ENCODE measurements at regions not wholly inside any gene's neighbourhood (a gene's known extent, or its start where the extent isn't known, plus 50 kb on each side); places are given as distances from the start of the nearest gene placed in this dataset.

- no peak for DNase-seq
Observed at GRCh38 chr11:70732023-70732880, 333.9 kb downstream of the CTTN start.

GRCh38 chr11:70732881-70733196 is 334.5 kb downstream of the CTTN start:
- DNase-seq = no peak

GRCh38 chr11:70733327-70734325 is 335.3 kb downstream of the CTTN start:
- DNase-seq = no peak

GRCh38 chr11:70734379-70734778 is 336.1 kb downstream of the CTTN start:
- DNase-seq = no peak

- DNase-seq = no peak
Observed at GRCh38 chr11:70734911-70735310, 336.6 kb downstream of the CTTN start.

GRCh38 chr11:70735976-70736375 is 337.6 kb downstream of the CTTN start:
- DNase-seq = no peak

- no peak for DNase-seq
Observed at GRCh38 chr11:70736461-70736860, 338.1 kb downstream of the CTTN start.

GRCh38 chr11:70736937-70737640 is 338.8 kb downstream of the CTTN start:
- DNase-seq = no peak

- DNase-seq = no peak
Observed at GRCh38 chr11:70737816-70738630, 339.7 kb downstream of the CTTN start.

- no peak for DNase-seq
Observed at GRCh38 chr11:70738661-70739060, 340.3 kb downstream of the CTTN start.

GRCh38 chr11:70739091-70739490 is 340.8 kb downstream of the CTTN start:
- DNase-seq = no peak

- no peak for DNase-seq
Observed at GRCh38 chr11:70739811-70740487, 341.6 kb downstream of the CTTN start.

GRCh38 chr11:70740488-70740851 is 342.1 kb downstream of the CTTN start:
- DNase-seq = no peak

- no peak for DNase-seq
Observed at GRCh38 chr11:70741085-70741484, 342.8 kb downstream of the CTTN start.

GRCh38 chr11:70742553-70743291 is 344.4 kb downstream of the CTTN start:
- no peak for DNase-seq

- DNase-seq = no peak
Observed at GRCh38 chr11:70743329-70743728, 345.0 kb downstream of the CTTN start.

- DNase-seq = no peak
Observed at GRCh38 chr11:70743941-70744351, 345.6 kb downstream of the CTTN start.

GRCh38 chr11:70744396-70745185 is 346.3 kb downstream of the CTTN start:
- DNase-seq = no peak

GRCh38 chr11:70745451-70745850 is 347.1 kb downstream of the CTTN start:
- DNase-seq = no peak

- no peak for DNase-seq
Observed at GRCh38 chr11:70745941-70746340, 347.6 kb downstream of the CTTN start.

Data from effector CD8-positive, alpha-beta T cell (primary cell).